HG03066 (cell line): ENCODE measurements at regions not wholly inside any gene's neighbourhood (a gene's known extent, or its start where the extent isn't known, plus 50 kb on each side); places are given as distances from the start of the nearest gene placed in this dataset.

ENCODE experiments used
- ATAC-seq: cut with Tn5 transposase; IDR thresholded peaks from one replicate; pipeline ENCODE4 v1.9.1; 2021; ENCODE audit warnings: low read depth; ENCODE audit not compliant: unreplicated experiment

GRCh38 chr11:79940165-79940564, 499.3 kb upstream of the TENM4 start:
- ATAC-seq = no peak

- ATAC-seq = no peak
Observed at GRCh38 chr11:79939111-79939510, 498.3 kb upstream of the TENM4 start.

- no peak for ATAC-seq
Observed at GRCh38 chr11:79937676-79938334, 497.0 kb upstream of the TENM4 start.

- no peak for ATAC-seq
Observed at GRCh38 chr11:79932612-79933011, 491.8 kb upstream of the TENM4 start.

- no peak for ATAC-seq
Observed at GRCh38 chr11:79931692-79932091, 490.9 kb upstream of the TENM4 start.

GRCh38 chr11:79926707-79927106, 485.9 kb upstream of the TENM4 start:
- ATAC-seq = no peak

GRCh38 chr11:79925570-79925969, 484.7 kb upstream of the TENM4 start:
- ATAC-seq = peak; percentile 88

- ATAC-seq = no peak
Observed at GRCh38 chr11:79922641-79923040, 481.8 kb upstream of the TENM4 start.

GRCh38 chr11:79920480-79920879, 479.6 kb upstream of the TENM4 start:
- ATAC-seq = no peak

GRCh38 chr11:79919350-79919749, 478.5 kb upstream of the TENM4 start:
- no peak for ATAC-seq

- ATAC-seq = no peak
Observed at GRCh38 chr11:79918846-79919245, 478.0 kb upstream of the TENM4 start.

- ATAC-seq = no peak
Observed at GRCh38 chr11:79906164-79906563, 465.3 kb upstream of the TENM4 start.

GRCh38 chr11:79902493-79902892, 461.7 kb upstream of the TENM4 start:
- no peak for ATAC-seq

- ATAC-seq = no peak
Observed at GRCh38 chr11:79897896-79898295, 457.1 kb upstream of the TENM4 start.

- ATAC-seq = no peak
Observed at GRCh38 chr11:79896258-79896657, 455.4 kb upstream of the TENM4 start.

- no peak for ATAC-seq
Observed at GRCh38 chr11:79894111-79894510, 453.3 kb upstream of the TENM4 start.

- no peak for ATAC-seq
Observed at GRCh38 chr11:79890272-79890671, 449.4 kb upstream of the TENM4 start.

GRCh38 chr11:79864882-79865281, 424.1 kb upstream of the TENM4 start:
- no peak for ATAC-seq

- ATAC-seq = no peak
Observed at GRCh38 chr11:79860336-79860735, 419.5 kb upstream of the TENM4 start.

GRCh38 chr11:79857377-79858214, 416.8 kb upstream of the TENM4 start:
- ATAC-seq = no peak

GRCh38 chr11:79852176-79852575, 411.3 kb upstream of the TENM4 start:
- no peak for ATAC-seq
